ENCODE measurements at regions not wholly inside any gene's neighbourhood (a gene's known extent, or its start where the extent isn't known, plus 50 kb on each side); places are given as distances from the start of the nearest gene placed in this dataset.

DNA sequence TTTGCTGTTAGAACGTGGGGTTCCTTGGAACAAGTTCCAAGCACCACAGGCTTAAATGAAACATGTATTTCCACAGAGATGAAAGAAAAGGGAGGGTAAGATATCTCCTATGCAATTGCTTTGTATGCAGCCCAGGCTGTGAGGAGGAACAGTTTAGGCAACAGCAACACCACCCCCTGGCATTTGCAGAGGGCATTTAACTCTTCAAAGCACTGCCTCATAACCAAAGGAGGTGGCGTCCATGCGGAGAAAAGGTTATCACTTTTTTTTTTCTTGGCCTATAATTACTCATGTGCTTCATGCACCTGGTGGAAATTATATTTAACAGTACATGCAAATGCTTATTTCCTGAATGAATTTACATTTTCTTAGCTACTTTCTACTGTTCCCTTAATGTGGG is 286.0 kb downstream of the LPIN1 start:
- Histone ChIP-seq H3K27ac (ENCODE audit: low read depth, low read length) (no peak overlapping the region), H3K9me3 (ENCODE audit: control insufficient read depth in 3 of 3, low read length in 3 of 3) (no peaks in the 10 kb centered on the region), H3K36me3 (ENCODE audit: control insufficient read depth in 3 of 3, insufficient read depth in 3 of 3, low read length in 3 of 3) (no peaks in the 10 kb centered on the region), H3K27me3 (ENCODE audit: control insufficient read depth in 3 of 3, insufficient read depth in 3 of 3, low read length in 3 of 3) (no peaks in the 10 kb centered on the region), H3K4me1 (ENCODE audit: control insufficient read depth in 3 of 3, insufficient read depth in 3 of 3, low read length in 3 of 3) (no peaks in the 10 kb centered on the region), H3K4me3 (ENCODE audit: low read length in 3 of 3) (no peak overlapping the region), H3K9ac (ENCODE audit: low read depth in 1 of 3, low read length in 3 of 3) (no peak overlapping the region)

GRCh38 chr2:12032975-12033374 is 286.5 kb downstream of the LPIN1 start:
- Histone ChIP-seq H3K27me3 (ENCODE audit: control insufficient read depth in 3 of 3, insufficient read depth in 3 of 3, low read length in 3 of 3) (no peaks in the 10 kb centered on the region), H3K36me3 (ENCODE audit: control insufficient read depth in 3 of 3, insufficient read depth in 3 of 3, low read length in 3 of 3) (no peaks in the 10 kb centered on the region), H3K9me3 (ENCODE audit: control insufficient read depth in 3 of 3, low read length in 3 of 3) (no peaks in the 10 kb centered on the region), H3K4me1 (ENCODE audit: control insufficient read depth in 3 of 3, insufficient read depth in 3 of 3, low read length in 3 of 3) (no peaks in the 10 kb centered on the region), H3K27ac (ENCODE audit: low read depth, low read length) (no peak overlapping the region), H3K4me3 (ENCODE audit: low read length in 3 of 3) (no peak overlapping the region), H3K9ac (ENCODE audit: low read depth in 1 of 3, low read length in 3 of 3) (no peak overlapping the region)

GRCh38 chr2:12033494-12033893 is 287.1 kb downstream of the LPIN1 start:
- no peaks in the 10 kb centered on the region for H3K27me3 ChIP-seq (ENCODE audit: control insufficient read depth in 3 of 3, insufficient read depth in 3 of 3, low read length in 3 of 3)
- H3K27ac ChIP-seq (ENCODE audit: low read depth, low read length): no peak overlapping the region
- H3K4me1 ChIP-seq (ENCODE audit: control insufficient read depth in 3 of 3, insufficient read depth in 3 of 3, low read length in 3 of 3): no peaks in the 10 kb centered on the region
- no peaks in the 10 kb centered on the region for H3K9me3 ChIP-seq (ENCODE audit: control insufficient read depth in 3 of 3, low read length in 3 of 3)
- H3K9ac ChIP-seq (ENCODE audit: low read depth in 1 of 3, low read length in 3 of 3): no peak overlapping the region
- H3K36me3 ChIP-seq (ENCODE audit: control insufficient read depth in 3 of 3, insufficient read depth in 3 of 3, low read length in 3 of 3): no peaks in the 10 kb centered on the region
- H3K4me3 ChIP-seq (ENCODE audit: low read length in 3 of 3): no peak overlapping the region

- no peaks in the 10 kb centered on the region for H3K27me3 ChIP-seq (ENCODE audit: control insufficient read depth in 3 of 3, insufficient read depth in 3 of 3, low read length in 3 of 3)
- no peaks in the 10 kb centered on the region for H3K4me1 ChIP-seq (ENCODE audit: control insufficient read depth in 3 of 3, insufficient read depth in 3 of 3, low read length in 3 of 3)
- H3K9me3 ChIP-seq (ENCODE audit: control insufficient read depth in 3 of 3, low read length in 3 of 3): no peaks in the 10 kb centered on the region
- H3K27ac ChIP-seq (ENCODE audit: low read depth, low read length): no peak overlapping the region
- H3K4me3 ChIP-seq (ENCODE audit: low read length in 3 of 3): no peak overlapping the region
- no peaks in the 10 kb centered on the region for H3K36me3 ChIP-seq (ENCODE audit: control insufficient read depth in 3 of 3, insufficient read depth in 3 of 3, low read length in 3 of 3)
- no peak overlapping the region for H3K9ac ChIP-seq (ENCODE audit: low read depth in 1 of 3, low read length in 3 of 3)
Measured at GRCh38 chr2:12034382-12034781, 287.9 kb downstream of the LPIN1 start.

DNA sequence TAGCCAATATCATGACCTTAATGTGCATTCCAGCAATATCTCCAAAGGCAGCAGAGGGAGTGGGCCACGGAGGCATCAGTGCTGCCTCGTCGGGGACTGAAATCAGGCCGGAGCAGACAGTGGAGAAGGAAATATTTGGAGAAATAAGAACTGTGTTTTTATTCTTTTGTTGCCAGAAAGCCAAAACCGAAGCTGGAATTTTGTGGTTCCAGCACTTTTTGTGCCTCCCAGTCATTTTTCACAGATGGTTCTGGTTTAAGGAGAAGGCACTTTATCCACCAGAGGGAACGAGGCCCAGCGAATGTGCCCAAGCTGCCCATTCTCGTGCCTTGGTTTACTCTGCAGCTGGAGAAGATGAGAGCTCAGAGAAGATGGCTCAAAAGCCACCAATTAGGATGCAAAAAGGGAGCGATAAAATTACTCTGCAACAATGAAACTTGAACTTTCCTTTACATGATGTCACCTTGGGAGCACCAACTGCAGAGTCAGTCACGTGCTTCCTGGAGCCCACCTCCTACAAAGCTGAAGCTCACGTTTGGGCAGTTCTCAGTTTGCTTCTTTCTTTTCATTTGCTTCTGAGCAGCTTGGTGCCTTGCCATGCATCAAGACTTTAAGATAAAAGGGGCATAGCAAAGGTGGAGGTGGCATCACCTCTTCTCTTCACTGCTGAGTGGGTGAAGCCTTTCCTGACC is 288.7 kb downstream of the LPIN1 start:
- no peak overlapping the region for H3K4me3 ChIP-seq (ENCODE audit: low read length in 3 of 3)
- H3K27me3 ChIP-seq (ENCODE audit: control insufficient read depth in 3 of 3, insufficient read depth in 3 of 3, low read length in 3 of 3): no peaks in the 10 kb centered on the region
- H3K27ac ChIP-seq (ENCODE audit: low read depth, low read length): no peak overlapping the region
- no peaks in the 10 kb centered on the region for H3K9me3 ChIP-seq (ENCODE audit: control insufficient read depth in 3 of 3, low read length in 3 of 3)
- H3K4me1 ChIP-seq (ENCODE audit: control insufficient read depth in 3 of 3, insufficient read depth in 3 of 3, low read length in 3 of 3): no peaks in the 10 kb centered on the region
- no peak overlapping the region for H3K9ac ChIP-seq (ENCODE audit: low read depth in 1 of 3, low read length in 3 of 3)
- H3K36me3 ChIP-seq (ENCODE audit: control insufficient read depth in 3 of 3, insufficient read depth in 3 of 3, low read length in 3 of 3): no peaks in the 10 kb centered on the region

GRCh38 chr2:12035956-12036639 is 289.7 kb downstream of the LPIN1 start:
- Histone ChIP-seq H3K9ac (ENCODE audit: low read depth in 1 of 3, low read length in 3 of 3) (no peak overlapping the region), H3K36me3 (ENCODE audit: control insufficient read depth in 3 of 3, insufficient read depth in 3 of 3, low read length in 3 of 3) (no peaks in the 10 kb centered on the region), H3K4me1 (ENCODE audit: control insufficient read depth in 3 of 3, insufficient read depth in 3 of 3, low read length in 3 of 3) (no peaks in the 10 kb centered on the region), H3K9me3 (ENCODE audit: control insufficient read depth in 3 of 3, low read length in 3 of 3) (no peaks in the 10 kb centered on the region), H3K27ac (ENCODE audit: low read depth, low read length) (no peak overlapping the region), H3K27me3 (ENCODE audit: control insufficient read depth in 3 of 3, insufficient read depth in 3 of 3, low read length in 3 of 3) (no peaks in the 10 kb centered on the region), H3K4me3 (ENCODE audit: low read length in 3 of 3) (no peak overlapping the region)

DNA sequence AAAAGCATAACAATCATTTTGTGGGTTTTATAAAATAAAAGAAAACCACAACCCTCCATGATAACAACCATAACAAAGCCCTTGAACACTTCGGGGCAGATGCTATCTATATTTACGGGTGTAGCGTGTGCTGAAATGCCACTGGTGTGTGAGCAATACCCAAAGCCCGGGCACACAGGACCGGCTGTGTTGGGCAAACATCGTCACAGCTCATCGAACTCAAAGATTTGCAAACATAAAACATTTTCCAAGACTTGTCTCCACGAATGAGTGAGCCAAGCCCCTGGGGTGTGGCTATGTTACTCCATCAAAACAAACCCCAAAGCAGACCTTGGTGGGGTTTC is 290.2 kb downstream of the LPIN1 start:
- no peak overlapping the region for H3K9ac ChIP-seq (ENCODE audit: low read depth in 1 of 3, low read length in 3 of 3)
- no peaks in the 10 kb centered on the region for H3K27me3 ChIP-seq (ENCODE audit: control insufficient read depth in 3 of 3, insufficient read depth in 3 of 3, low read length in 3 of 3)
- no peak overlapping the region for H3K4me3 ChIP-seq (ENCODE audit: low read length in 3 of 3)
- no peaks in the 10 kb centered on the region for H3K9me3 ChIP-seq (ENCODE audit: control insufficient read depth in 3 of 3, low read length in 3 of 3)
- H3K27ac ChIP-seq (ENCODE audit: low read depth, low read length): no peak overlapping the region
- no peaks in the 10 kb centered on the region for H3K36me3 ChIP-seq (ENCODE audit: control insufficient read depth in 3 of 3, insufficient read depth in 3 of 3, low read length in 3 of 3)
- no peaks in the 10 kb centered on the region for H3K4me1 ChIP-seq (ENCODE audit: control insufficient read depth in 3 of 3, insufficient read depth in 3 of 3, low read length in 3 of 3)

GRCh38 chr2:12037301-12037700 is 290.9 kb downstream of the LPIN1 start:
- H3K4me3 ChIP-seq (ENCODE audit: low read length in 3 of 3): no peak overlapping the region
- H3K27ac ChIP-seq (ENCODE audit: low read depth, low read length): no peak overlapping the region
- no peaks in the 10 kb centered on the region for H3K9me3 ChIP-seq (ENCODE audit: control insufficient read depth in 3 of 3, low read length in 3 of 3)
- no peaks in the 10 kb centered on the region for H3K4me1 ChIP-seq (ENCODE audit: control insufficient read depth in 3 of 3, insufficient read depth in 3 of 3, low read length in 3 of 3)
- H3K36me3 ChIP-seq (ENCODE audit: control insufficient read depth in 3 of 3, insufficient read depth in 3 of 3, low read length in 3 of 3): no peaks in the 10 kb centered on the region
- no peaks in the 10 kb centered on the region for H3K27me3 ChIP-seq (ENCODE audit: control insufficient read depth in 3 of 3, insufficient read depth in 3 of 3, low read length in 3 of 3)
- no peak overlapping the region for H3K9ac ChIP-seq (ENCODE audit: low read depth in 1 of 3, low read length in 3 of 3)

- Histone ChIP-seq H3K27ac (ENCODE audit: low read depth, low read length) (no peak overlapping the region), H3K27me3 (ENCODE audit: control insufficient read depth in 3 of 3, insufficient read depth in 3 of 3, low read length in 3 of 3) (peaks cover 0 to 3% (median 0%) of the 10 kb centered on the region in 3 donors), H3K9me3 (ENCODE audit: control insufficient read depth in 3 of 3, low read length in 3 of 3) (no peaks in the 10 kb centered on the region), H3K4me1 (ENCODE audit: control insufficient read depth in 3 of 3, insufficient read depth in 3 of 3, low read length in 3 of 3) (no peaks in the 10 kb centered on the region), H3K36me3 (ENCODE audit: control insufficient read depth in 3 of 3, insufficient read depth in 3 of 3, low read length in 3 of 3) (no peaks in the 10 kb centered on the region), H3K9ac (ENCODE audit: low read depth in 1 of 3, low read length in 3 of 3) (no peak overlapping the region), H3K4me3 (ENCODE audit: low read length in 3 of 3) (no peak overlapping the region)
Measured at GRCh38 chr2:12041236-12041635, 294.8 kb downstream of the LPIN1 start.

DNA sequence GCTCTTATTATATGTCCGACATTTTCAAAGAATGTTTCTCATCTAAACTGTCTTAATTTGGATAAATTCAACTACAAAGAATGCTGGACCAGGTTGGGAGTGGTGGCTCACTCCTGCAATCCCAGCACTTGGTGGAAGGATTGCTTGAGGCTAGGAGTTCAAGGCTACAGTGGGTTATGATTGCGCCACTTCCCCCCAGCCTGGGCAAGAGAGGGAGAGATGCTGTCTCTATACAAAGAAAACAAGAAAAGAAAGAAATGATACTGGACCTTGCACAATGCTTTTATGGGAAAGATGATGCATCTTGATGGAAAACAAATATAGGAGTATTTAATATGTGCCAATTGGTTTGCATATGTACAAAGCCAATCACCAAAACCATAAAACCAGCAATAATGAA is 296.7 kb downstream of the LPIN1 start:
- no peaks in the 10 kb centered on the region for H3K36me3 ChIP-seq (ENCODE audit: control insufficient read depth in 3 of 3, insufficient read depth in 3 of 3, low read length in 3 of 3)
- H3K27me3 ChIP-seq (ENCODE audit: control insufficient read depth in 3 of 3, insufficient read depth in 3 of 3, low read length in 3 of 3): peaks cover 0 to 3% (median 0%) of the 10 kb centered on the region in 3 donors
- no peaks in the 10 kb centered on the region for H3K9me3 ChIP-seq (ENCODE audit: control insufficient read depth in 3 of 3, low read length in 3 of 3)
- H3K4me1 ChIP-seq (ENCODE audit: control insufficient read depth in 3 of 3, insufficient read depth in 3 of 3, low read length in 3 of 3): no peaks in the 10 kb centered on the region
- H3K27ac ChIP-seq (ENCODE audit: low read depth, low read length): no peak overlapping the region
- no peak overlapping the region for H3K9ac ChIP-seq (ENCODE audit: low read depth in 1 of 3, low read length in 3 of 3)
- H3K4me3 ChIP-seq (ENCODE audit: low read length in 3 of 3): no peak overlapping the region

All from skeletal muscle tissue (tissue), 3 donors.